Activated CD8-positive, alpha-beta memory T cell treated with anti-CD3 and anti-CD28 coated beads, Interleukin-2, amount 10 ng/mL, durations not matched to agents 7 days and 5 days (primary cell): ENCODE measurements at regions not wholly inside any gene's neighbourhood (a gene's known extent, or its start where the extent isn't known, plus 50 kb on each side); places are given as distances from the start of the nearest gene placed in this dataset.

Source experiments
- ATAC-seq: fragments of 150-1000 bp; cut with Tn5 transposase; one replicate; pipeline ENCODE4 v1.10.0; 2021; ENCODE audit warnings: moderate library complexity
- CTCF ChIA-PET: fragments of 350-600 bp; sonication (Branson Sonifier 250); formaldehyde crosslinking; loops from one replicate; lab custom pipeline; 2021; ENCODE audit warnings: antibody characterized with exemption; lab: Charles Lee
- DNase-seq: peaks from one replicate; pipeline ENCODE4 v3.0.0-alpha.2; 2020
- H3K27ac Mint-ChIP-seq: one replicate; pipeline ENCODE4 v1.8.0; 2021; ENCODE audit warnings: mild to moderate bottlenecking, mixed read lengths
- H3K27me3 Mint-ChIP-seq: one replicate; pipeline ENCODE4 v1.8.0; 2021; ENCODE audit warnings: mixed read lengths
- H3K36me3 Mint-ChIP-seq: one replicate; pipeline ENCODE4 v1.8.0; 2021; ENCODE audit warnings: mild to moderate bottlenecking, mixed read lengths
- H3K4me1 Mint-ChIP-seq: one replicate; pipeline ENCODE4 v1.8.0; 2021; ENCODE audit warnings: mixed read lengths
- H3K4me3 Mint-ChIP-seq: one replicate; pipeline ENCODE4 v1.8.0; 2021; ENCODE audit warnings: mild to moderate bottlenecking, moderate library complexity, mixed read lengths
- H3K9me3 Mint-ChIP-seq: one replicate; pipeline ENCODE4 v1.8.0; 2022; ENCODE audit warnings: low read depth, mixed read lengths

GRCh38 chr11:31871310-31872075 lies 60.4 kb upstream of the PAX6 start:
- no peak overlapping the region for H3K4me3 Mint-ChIP-seq
- ATAC-seq (no peak), DNase-seq (no peak)
- no peaks in the 10 kb centered on the region for H3K36me3 Mint-ChIP-seq
- no peaks in the 10 kb centered on the region for H3K4me1 Mint-ChIP-seq
- no peaks in the 10 kb centered on the region for H3K9me3 Mint-ChIP-seq
- peaks cover 33% of the 10 kb centered on the region for H3K27me3 Mint-ChIP-seq
- CTCF ChIA-PET: interaction anchor here (1.0 to 2.9 kb wide), 3 partner anchors 16 to 474 kb away, joined by 3 to 9 read pairs (median 3); no protein-coding TSS in a partner anchor
- no peak overlapping the region for H3K27ac Mint-ChIP-seq

- H3K36me3 Mint-ChIP-seq: no peaks in the 10 kb centered on the region
- no peaks in the 10 kb centered on the region for H3K9me3 Mint-ChIP-seq
- H3K4me1 Mint-ChIP-seq: no peaks in the 10 kb centered on the region
- H3K27ac Mint-ChIP-seq: no peak overlapping the region
- peak; percentile 41 for DNase-seq
- no peak for ATAC-seq
- H3K27me3 Mint-ChIP-seq: peaks cover 32% of the 10 kb centered on the region
- no peak overlapping the region for H3K4me3 Mint-ChIP-seq
- CTCF ChIA-PET: interaction anchor here (0.6 to 2.9 kb wide), 6 partner anchors 17 to 764 kb away, joined by 3 to 9 read pairs (median 3); no protein-coding TSS in a partner anchor
These were observed 59.6 kb upstream of the PAX6 start for GRCh38 chr11:31870609-31871309.

- no peaks in the 10 kb centered on the region for H3K36me3 Mint-ChIP-seq
- no peak overlapping the region for H3K27ac Mint-ChIP-seq
- CTCF ChIA-PET: interaction anchor here (0.6 to 2.9 kb wide), 4 partner anchors 471 to 763 kb away, joined by 3 to 9 read pairs (median 3); no protein-coding TSS in a partner anchor
- peaks cover 29% of the 10 kb centered on the region for H3K27me3 Mint-ChIP-seq
- H3K9me3 Mint-ChIP-seq: no peaks in the 10 kb centered on the region
- no peak overlapping the region for H3K4me3 Mint-ChIP-seq
- no peak for DNase-seq
- ATAC-seq: no peak
- no peaks in the 10 kb centered on the region for H3K4me1 Mint-ChIP-seq
These were observed 58.9 kb upstream of the PAX6 start for GRCh38 chr11:31869986-31870385.

GRCh38 chr11:31865606-31866300 lies 54.6 kb upstream of the PAX6 start:
- Mint-ChIP-seq H3K36me3 (no peaks in the 10 kb centered on the region), H3K4me3 (no peak overlapping the region), H3K27ac (no peak overlapping the region), H3K9me3 (no peaks in the 10 kb centered on the region), H3K27me3 (peaks cover 22% of the 10 kb centered on the region), H3K4me1 (no peaks in the 10 kb centered on the region)
- no peak for ATAC-seq
- CTCF ChIA-PET: interaction anchor here (0.6 kb wide), 1 partner anchor 295 kb away, joined by 4 read pairs; no protein-coding TSS in a partner anchor
- no peak for DNase-seq

GRCh38 chr11:31863170-31863832 lies 52.2 kb upstream of the PAX6 start:
- Mint-ChIP-seq H3K27me3 (peaks cover 19% of the 10 kb centered on the region), H3K4me3 (no peak overlapping the region), H3K27ac (no peak overlapping the region), H3K36me3 (no peaks in the 10 kb centered on the region), H3K9me3 (no peaks in the 10 kb centered on the region), H3K4me1 (no peaks in the 10 kb centered on the region)
- CTCF ChIA-PET: no interaction called here
- DNase-seq: no peak
- ATAC-seq: no peak

- ATAC-seq: no peak
- H3K9me3 Mint-ChIP-seq: no peaks in the 10 kb centered on the region
These were observed 49.9 kb upstream of the PAX6 start for GRCh38 chr11:31861011-31861410.

More at GRCh38 chr11:31861011-31861410, 49.9 kb upstream of the PAX6 start:
- no peak for DNase-seq
- Mint-ChIP-seq H3K4me3 (no peak overlapping the region), H3K27me3 (peaks cover 19% of the 10 kb centered on the region), H3K27ac (no peak overlapping the region), H3K4me1 (no peaks in the 10 kb centered on the region), H3K36me3 (no peaks in the 10 kb centered on the region)
- CTCF ChIA-PET: no interaction called here
